ENCODE measurements at regions not wholly inside any gene's neighbourhood (a gene's known extent, or its start where the extent isn't known, plus 50 kb on each side); places are given as distances from the start of the nearest gene placed in this dataset.
"Not testable (repeated sequence)": the region's sequence is repeated elsewhere in the genome, so short reads cannot be mapped to it uniquely, and the experiment has no call there.

DNA sequence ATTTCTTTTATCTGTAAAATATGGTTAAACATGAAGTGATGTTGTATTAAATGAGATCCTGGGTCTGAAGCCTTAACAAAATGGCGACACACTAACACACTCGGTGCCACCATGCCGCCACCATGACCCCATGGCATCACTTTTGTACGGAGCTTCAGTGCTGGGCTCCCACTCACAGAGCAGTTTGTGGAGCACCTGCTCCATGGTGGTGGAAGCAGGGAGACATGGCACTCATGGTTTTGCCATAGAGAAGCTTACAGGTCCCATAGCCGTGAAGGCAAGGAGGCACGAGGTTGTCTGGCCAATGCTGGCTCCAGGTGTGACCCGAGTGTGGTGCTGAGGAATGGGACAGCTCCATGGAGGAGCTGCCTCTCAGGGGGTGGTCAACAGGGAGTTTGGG, 63.5 kb upstream of the EN2 start:
- TF ChIP-seq POLR2A (IDR thresholded peaks at IDR 0.05) (no peak), POLR2AphosphoS5 (IDR thresholded peaks at IDR 0.05; ENCODE audit: insufficient read depth in 1 of 2, low read depth in 1 of 2) (no peak), CTCF (IDR thresholded peaks at IDR 0.05) (no peak)
- no peak overlapping the region for H3K4me3 ChIP-seq
- H3K4me1 ChIP-seq = no peaks in the 10 kb centered on the region
- H3K36me3 ChIP-seq = no peaks in the 10 kb centered on the region
- H3K27ac ChIP-seq = no peak overlapping the region
- no peaks in the 10 kb centered on the region for H3K27me3 ChIP-seq
- intact Hi-C loops (cut with DNase I) = no loop called here
- H3K9me3 ChIP-seq = no peaks in the 10 kb centered on the region
- DNase-seq (ENCODE audit: extremely low spot score in 2 of 2) = no peak

DNA sequence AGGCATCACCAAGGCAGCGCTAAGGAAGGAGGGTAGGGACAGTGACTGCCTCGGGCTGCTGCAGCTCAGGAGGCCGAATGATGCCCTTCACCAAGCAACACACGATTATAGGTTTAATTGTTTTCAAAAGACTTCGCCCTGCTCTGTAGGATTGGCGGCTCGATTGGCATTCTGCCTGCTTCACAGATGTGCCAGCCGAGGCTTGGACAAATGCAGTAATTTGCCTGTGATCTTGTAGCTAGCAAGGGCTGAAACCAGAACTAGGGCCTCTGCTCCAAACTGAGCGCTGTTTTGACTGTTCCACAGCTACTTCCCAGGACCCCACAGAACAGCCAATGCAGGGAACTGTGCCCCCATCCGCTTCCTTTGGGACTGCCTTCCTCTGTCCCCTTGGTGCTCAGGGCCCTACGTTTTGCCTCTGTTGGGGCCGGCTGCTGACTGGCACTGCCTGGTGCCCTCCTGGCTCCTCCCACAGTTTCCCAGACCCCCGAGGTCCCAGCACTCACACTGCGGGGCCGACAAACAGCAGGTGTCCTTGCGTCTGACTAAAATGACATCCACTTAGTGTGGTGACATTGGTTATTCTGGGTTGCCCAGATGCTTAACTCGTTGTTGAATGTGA, 62.6 kb upstream of the EN2 start:
- intact Hi-C loops (cut with DNase I) = no loop called here
- Histone ChIP-seq H3K27me3 (no peaks in the 10 kb centered on the region), H3K36me3 (no peaks in the 10 kb centered on the region), H3K9me3 (no peaks in the 10 kb centered on the region), H3K27ac (no peak overlapping the region), H3K4me1 (no peaks in the 10 kb centered on the region), H3K4me3 (no peak overlapping the region)
- no peak for TF ChIP-seq POLR2AphosphoS5 (IDR thresholded peaks at IDR 0.05; ENCODE audit: insufficient read depth in 1 of 2, low read depth in 1 of 2)
- TF ChIP-seq POLR2A (IDR thresholded peaks at IDR 0.05) = no peak
- TF ChIP-seq CTCF (IDR thresholded peaks at IDR 0.05) = no peak
- DNase-seq (ENCODE audit: extremely low spot score in 2 of 2) = no peak

- Histone ChIP-seq H3K36me3 (no peaks in the 10 kb centered on the region), H3K4me1 (no peaks in the 10 kb centered on the region), H3K27me3 (no peaks in the 10 kb centered on the region), H3K9me3 (no peaks in the 10 kb centered on the region), H3K27ac (no peak overlapping the region), H3K4me3 (no peak overlapping the region)
- no peak for TF ChIP-seq POLR2AphosphoS5 (IDR thresholded peaks at IDR 0.05; ENCODE audit: insufficient read depth in 1 of 2, low read depth in 1 of 2)
- TF ChIP-seq CTCF (IDR thresholded peaks at IDR 0.05) = no peak
- no peak for TF ChIP-seq POLR2A (IDR thresholded peaks at IDR 0.05)
- no peak for DNase-seq (ENCODE audit: extremely low spot score in 2 of 2)
- intact Hi-C loops (cut with DNase I) = no loop called here
These were observed 61.3 kb upstream of the EN2 start for GRCh38 chr7:155396661-155397060.

- H3K4me3 ChIP-seq; H3K27ac ChIP-seq; H3K4me1 ChIP-seq; DNase-seq (ENCODE audit: extremely low spot score in 2 of 2); H3K36me3 ChIP-seq; H3K9me3 ChIP-seq; H3K27me3 ChIP-seq; intact Hi-C loops (cut with DNase I): not testable (repeated sequence)
These were observed 59.9 kb upstream of the EN2 start for GRCh38 chr7:155397758-155398714.

DNA sequence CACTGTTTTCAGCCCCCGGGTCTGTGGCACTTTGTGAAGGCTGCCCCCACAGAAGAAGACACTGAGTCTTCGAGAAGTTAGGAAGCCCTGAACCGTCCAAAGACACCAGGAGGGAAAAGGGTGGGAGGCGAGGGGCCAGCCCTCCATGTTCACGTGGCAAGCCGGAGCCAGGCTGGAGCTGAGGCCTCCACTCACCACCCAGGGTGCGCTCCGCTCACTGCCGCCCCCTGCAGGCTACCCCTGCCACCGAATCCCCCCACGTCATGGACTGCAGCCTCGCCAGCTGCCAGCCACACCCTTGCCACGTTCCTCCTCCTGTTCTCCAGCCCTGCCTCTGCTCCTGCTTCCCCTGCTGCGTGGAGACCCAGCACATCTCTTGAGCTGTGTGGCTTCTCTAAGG, 59.0 kb upstream of the EN2 start:
- TF ChIP-seq CTCF (IDR thresholded peaks at IDR 0.05) = no peak
- TF ChIP-seq POLR2A (IDR thresholded peaks at IDR 0.05) = no peak
- Histone ChIP-seq H3K4me3 (no peak overlapping the region), H3K4me1 (no peaks in the 10 kb centered on the region), H3K36me3 (no peaks in the 10 kb centered on the region), H3K27ac (no peak overlapping the region), H3K9me3 (no peaks in the 10 kb centered on the region), H3K27me3 (no peaks in the 10 kb centered on the region)
- intact Hi-C loops (cut with DNase I) = no loop called here
- DNase-seq (ENCODE audit: extremely low spot score in 2 of 2) = no peak
